Loucy (cell line): ENCODE measurements at regions not wholly inside any gene's neighbourhood (a gene's known extent, or its start where the extent isn't known, plus 50 kb on each side); places are given as distances from the start of the nearest gene placed in this dataset.

ENCODE experiments used
- H2AFZ ChIP-seq: fragments of 200-600 bp; sonication (generic); 2 replicates; pipeline ENCODE4 v1.6.0; 2016; ENCODE audit warnings: antibody characterized with exemption, mild to moderate bottlenecking, low read length, moderate library complexity
- H3F3A ChIP-seq: fragments of 200-600 bp; 2 replicates; pipeline ENCODE4 v1.6.0; 2016; ENCODE audit warnings: antibody characterized with exemption, low read depth, mild to moderate bottlenecking
- H3K27me3 ChIP-seq: fragments of 200-600 bp; sonication (generic); 2 replicates; pipeline ENCODE4 v1.6.1; 2014; ENCODE audit warnings: low read length, mild to moderate bottlenecking; ENCODE audit not compliant: insufficient read depth, poor library complexity, severe bottlenecking
- H3K36me3 ChIP-seq: fragments of 200-600 bp; sonication (generic); 2 replicates; pipeline ENCODE4 v1.6.1; 2016; ENCODE audit warnings: low read length; ENCODE audit not compliant: insufficient read depth
- H3K4me1 ChIP-seq: fragments of 200-600 bp; sonication (generic); 2 replicates; pipeline ENCODE4 v1.5.1; 2014; ENCODE audit warnings: low read length, mild to moderate bottlenecking; ENCODE audit not compliant: insufficient read depth, poor library complexity, severe bottlenecking
- H3K4me2 ChIP-seq: fragments of 200-600 bp; sonication (generic); 2 replicates; pipeline ENCODE4 v1.6.0; 2014; ENCODE audit warnings: antibody characterized with exemption, low read length, low read depth, mild to moderate bottlenecking; ENCODE audit not compliant: poor library complexity, severe bottlenecking
- H3K4me3 ChIP-seq: fragments of 200-600 bp; sonication (generic); 2 replicates; pipeline ENCODE4 v1.5.1; 2014; ENCODE audit warnings: low read length, mild to moderate bottlenecking, mixed read lengths; ENCODE audit not compliant: poor library complexity, severe bottlenecking
- H3K79me2 ChIP-seq: fragments of 200-600 bp; sonication (generic); 2 replicates; pipeline ENCODE4 v1.6.1; 2014; ENCODE audit warnings: low read length; ENCODE audit not compliant: insufficient read depth
- H3K9ac ChIP-seq: fragments of 200-600 bp; sonication (generic); 2 replicates; pipeline ENCODE4 v1.6.0; 2014; ENCODE audit warnings: mild to moderate bottlenecking, low read depth, low read length, moderate library complexity; ENCODE audit not compliant: poor library complexity, severe bottlenecking
- H3K9me2 ChIP-seq: fragments of 200-600 bp; sonication (generic); replicated peaks from 2 replicates; pipeline ENCODE4 v1.6.1; 2016; ENCODE audit warnings: low read depth, low read length, mixed read lengths
- H3K9me3 ChIP-seq: fragments of 200-600 bp; sonication (generic); 2 replicates; pipeline ENCODE4 v1.6.1; 2014; ENCODE audit warnings: mild to moderate bottlenecking, antibody characterized with exemption, low read length, low read depth; ENCODE audit not compliant: insufficient read depth
- H4K20me1 ChIP-seq: fragments of 200-600 bp; sonication (generic); 2 replicates; pipeline ENCODE4 v1.6.0; 2014; ENCODE audit warnings: antibody characterized with exemption, low read length, mild to moderate bottlenecking; ENCODE audit not compliant: insufficient read depth, poor library complexity, severe bottlenecking
- CTCF ChIP-seq: fragments of 200-600 bp; sonication (generic); conservative IDR thresholded peaks from 2 replicates; pipeline ENCODE4 v1.5.1; 2014; ENCODE audit warnings: mild to moderate bottlenecking, antibody characterized with exemption, low read length
- EZH2phosphoT487 ChIP-seq: fragments of 200-600 bp; IDR thresholded peaks from 2 replicates; pipeline ENCODE4 v1.6.1; 2018; ENCODE audit warnings: antibody characterized with exemption, mild to moderate bottlenecking, moderate library complexity, borderline replicate concordance

DNA sequence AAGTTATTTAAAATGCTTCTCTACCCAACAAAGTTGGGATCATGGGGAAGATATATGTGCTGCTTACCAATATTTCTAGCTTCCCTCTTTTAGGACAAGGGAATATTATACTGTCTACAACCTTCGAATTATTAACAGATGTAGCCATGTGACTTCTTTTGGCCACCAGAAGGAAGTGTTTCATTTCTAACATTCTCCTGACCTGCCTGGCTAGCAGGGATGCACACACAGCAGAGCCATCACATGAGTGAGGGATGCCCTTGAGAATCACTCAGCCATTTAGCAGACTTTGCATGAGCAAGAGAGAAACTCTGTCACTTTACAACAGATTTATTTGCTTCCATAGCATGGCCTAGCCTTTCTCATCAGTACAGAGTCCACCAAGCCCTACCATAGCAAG is 230.7 kb upstream of the MARCKS start:
- Histone ChIP-seq H3K27me3 (no peaks in the 10 kb centered on the region), H3F3A (no peaks in the 10 kb centered on the region), H3K79me2 (no peaks in the 10 kb centered on the region), H4K20me1 (no peaks in the 10 kb centered on the region), H2AFZ (no peak overlapping the region), H3K9me3 (no peaks in the 10 kb centered on the region), H3K4me2 (no peak overlapping the region), H3K4me1 (peaks cover 10% of the 10 kb centered on the region), H3K36me3 (no peaks in the 10 kb centered on the region), H3K9ac (no peak overlapping the region), H3K9me2 (no peaks in the 10 kb centered on the region), H3K4me3 (no peak overlapping the region)
- no peak for TF ChIP-seq EZH2phosphoT487
- TF ChIP-seq CTCF: no peak

DNA sequence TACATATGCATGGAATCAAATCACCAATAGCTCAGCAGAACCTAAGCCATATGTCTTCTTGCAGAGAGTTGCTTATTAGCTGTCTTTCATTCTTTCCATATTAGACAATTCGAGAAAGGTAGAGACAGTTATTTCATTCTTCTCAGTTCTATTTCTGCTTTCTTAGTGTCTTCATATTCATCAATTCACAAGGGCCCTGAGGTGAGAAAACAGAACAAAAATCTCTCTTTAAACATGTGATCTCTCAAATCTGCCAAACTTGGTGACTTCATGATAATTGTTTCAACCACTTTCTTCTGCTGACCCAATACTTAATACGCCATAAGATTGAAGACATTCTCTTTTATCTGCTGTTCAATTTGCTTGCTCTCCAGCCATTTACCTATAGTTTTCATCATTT is 229.7 kb upstream of the MARCKS start:
- Histone ChIP-seq H3F3A (no peaks in the 10 kb centered on the region), H3K9me2 (no peaks in the 10 kb centered on the region), H3K79me2 (no peaks in the 10 kb centered on the region), H4K20me1 (no peaks in the 10 kb centered on the region), H3K36me3 (no peaks in the 10 kb centered on the region), H3K27me3 (no peaks in the 10 kb centered on the region), H3K4me3 (no peak overlapping the region), H3K9me3 (no peaks in the 10 kb centered on the region), H2AFZ (no peak overlapping the region), H3K4me1 (peaks cover 10% of the 10 kb centered on the region), H3K9ac (no peak overlapping the region), H3K4me2 (no peak overlapping the region)
- no peak for TF ChIP-seq CTCF
- no peak for TF ChIP-seq EZH2phosphoT487

GRCh38 chr6:113629256-113629655 is 227.9 kb upstream of the MARCKS start:
- Histone ChIP-seq H3K79me2 (no peaks in the 10 kb centered on the region), H3K27me3 (no peaks in the 10 kb centered on the region), H3K4me3 (no peak overlapping the region), H3K9ac (no peak overlapping the region), H3K9me2 (no peaks in the 10 kb centered on the region), H3K36me3 (no peaks in the 10 kb centered on the region), H3F3A (no peaks in the 10 kb centered on the region), H3K4me2 (no peak overlapping the region), H3K9me3 (no peaks in the 10 kb centered on the region), H2AFZ (no peak overlapping the region), H4K20me1 (no peaks in the 10 kb centered on the region), H3K4me1 (peaks cover 10% of the 10 kb centered on the region)
- TF ChIP-seq CTCF (no peak), EZH2phosphoT487 (no peak)
